ENCODE measurements at regions not wholly inside any gene's neighbourhood (a gene's known extent, or its start where the extent isn't known, plus 50 kb on each side); places are given as distances from the start of the nearest gene placed in this dataset.

DNA sequence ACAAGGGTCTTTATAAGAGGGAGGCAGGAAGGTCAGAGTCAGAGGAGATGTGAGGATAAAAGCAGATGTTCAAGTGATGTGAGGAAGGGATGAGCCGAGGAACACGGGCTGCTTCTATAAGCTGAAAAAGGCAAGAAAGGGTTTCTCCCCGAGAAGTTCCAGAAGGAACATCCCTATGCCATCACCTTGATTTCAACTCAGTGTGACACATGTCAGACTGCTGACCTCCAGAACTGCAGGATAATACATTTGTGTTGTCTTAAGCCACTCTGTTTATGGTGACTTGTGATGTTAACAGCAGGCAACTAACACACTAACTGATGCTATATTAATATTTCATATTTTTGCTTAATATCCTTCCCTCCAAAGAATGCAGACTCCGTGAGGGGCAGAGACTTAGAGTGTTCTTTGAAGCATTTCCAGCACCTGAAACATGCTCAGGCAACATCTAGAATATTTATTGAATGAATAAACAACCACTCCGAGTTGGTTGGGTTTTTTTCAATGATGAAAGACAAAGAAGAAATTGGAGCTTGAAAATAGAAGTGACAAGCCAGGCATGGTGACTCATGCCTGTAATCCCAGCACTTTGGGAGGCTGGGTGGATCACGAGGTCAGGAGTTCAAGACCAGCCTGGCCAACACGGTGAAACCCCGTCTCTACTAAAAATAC is 77.6 kb upstream of the ADRA1B start:
- TF ChIP-seq, protein P1, sequence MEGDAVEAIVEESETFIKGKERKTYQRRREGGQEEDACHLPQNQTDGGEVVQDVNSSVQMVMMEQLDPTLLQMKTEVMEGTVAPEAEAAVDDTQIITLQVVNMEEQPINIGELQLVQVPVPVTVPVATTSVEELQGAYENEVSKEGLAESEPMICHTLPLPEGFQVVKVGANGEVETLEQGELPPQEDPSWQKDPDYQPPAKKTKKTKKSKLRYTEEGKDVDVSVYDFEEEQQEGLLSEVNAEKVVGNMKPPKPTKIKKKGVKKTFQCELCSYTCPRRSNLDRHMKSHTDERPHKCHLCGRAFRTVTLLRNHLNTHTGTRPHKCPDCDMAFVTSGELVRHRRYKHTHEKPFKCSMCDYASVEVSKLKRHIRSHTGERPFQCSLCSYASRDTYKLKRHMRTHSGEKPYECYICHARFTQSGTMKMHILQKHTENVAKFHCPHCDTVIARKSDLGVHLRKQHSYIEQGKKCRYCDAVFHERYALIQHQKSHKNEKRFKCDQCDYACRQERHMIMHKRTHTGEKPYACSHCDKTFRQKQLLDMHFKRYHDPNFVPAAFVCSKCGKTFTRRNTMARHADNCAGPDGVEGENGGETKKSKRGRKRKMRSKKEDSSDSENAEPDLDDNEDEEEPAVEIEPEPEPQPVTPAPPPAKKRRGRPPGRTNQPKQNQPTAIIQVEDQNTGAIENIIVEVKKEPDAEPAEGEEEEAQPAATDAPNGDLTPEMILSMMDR (IDR thresholded peaks at IDR 0.05; ENCODE audit: insufficient read depth, low read length), result no peak
- no peak for TF ChIP-seq GABPA (IDR thresholded peaks at IDR 0.05; ENCODE audit: low read depth)
- TF ChIP-seq, protein P2, sequence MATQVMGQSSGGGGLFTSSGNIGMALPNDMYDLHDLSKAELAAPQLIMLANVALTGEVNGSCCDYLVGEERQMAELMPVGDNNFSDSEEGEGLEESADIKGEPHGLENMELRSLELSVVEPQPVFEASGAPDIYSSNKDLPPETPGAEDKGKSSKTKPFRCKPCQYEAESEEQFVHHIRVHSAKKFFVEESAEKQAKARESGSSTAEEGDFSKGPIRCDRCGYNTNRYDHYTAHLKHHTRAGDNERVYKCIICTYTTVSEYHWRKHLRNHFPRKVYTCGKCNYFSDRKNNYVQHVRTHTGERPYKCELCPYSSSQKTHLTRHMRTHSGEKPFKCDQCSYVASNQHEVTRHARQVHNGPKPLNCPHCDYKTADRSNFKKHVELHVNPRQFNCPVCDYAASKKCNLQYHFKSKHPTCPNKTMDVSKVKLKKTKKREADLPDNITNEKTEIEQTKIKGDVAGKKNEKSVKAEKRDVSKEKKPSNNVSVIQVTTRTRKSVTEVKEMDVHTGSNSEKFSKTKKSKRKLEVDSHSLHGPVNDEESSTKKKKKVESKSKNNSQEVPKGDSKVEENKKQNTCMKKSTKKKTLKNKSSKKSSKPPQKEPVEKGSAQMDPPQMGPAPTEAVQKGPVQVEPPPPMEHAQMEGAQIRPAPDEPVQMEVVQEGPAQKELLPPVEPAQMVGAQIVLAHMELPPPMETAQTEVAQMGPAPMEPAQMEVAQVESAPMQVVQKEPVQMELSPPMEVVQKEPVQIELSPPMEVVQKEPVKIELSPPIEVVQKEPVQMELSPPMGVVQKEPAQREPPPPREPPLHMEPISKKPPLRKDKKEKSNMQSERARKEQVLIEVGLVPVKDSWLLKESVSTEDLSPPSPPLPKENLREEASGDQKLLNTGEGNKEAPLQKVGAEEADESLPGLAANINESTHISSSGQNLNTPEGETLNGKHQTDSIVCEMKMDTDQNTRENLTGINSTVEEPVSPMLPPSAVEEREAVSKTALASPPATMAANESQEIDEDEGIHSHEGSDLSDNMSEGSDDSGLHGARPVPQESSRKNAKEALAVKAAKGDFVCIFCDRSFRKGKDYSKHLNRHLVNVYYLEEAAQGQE (IDR thresholded peaks at IDR 0.05; ENCODE audit: insufficient replicate concordance, low read depth), result no peak
- TF ChIP-seq POLR2AphosphoS5 (IDR thresholded peaks at IDR 0.05; ENCODE audit: low read depth), result no peak
- TF ChIP-seq SPI1 (IDR thresholded peaks at IDR 0.05; ENCODE audit: borderline replicate concordance, low read depth), result no peak
- DNase-seq (ENCODE audit: low read depth in 1 of 2, low spot score in 1 of 2), result no peak
- peaks cover 6% of the 10 kb centered on the region for H3K27me3 ChIP-seq (ENCODE audit: insufficient read depth, poor library complexity, severe bottlenecking)

DNA sequence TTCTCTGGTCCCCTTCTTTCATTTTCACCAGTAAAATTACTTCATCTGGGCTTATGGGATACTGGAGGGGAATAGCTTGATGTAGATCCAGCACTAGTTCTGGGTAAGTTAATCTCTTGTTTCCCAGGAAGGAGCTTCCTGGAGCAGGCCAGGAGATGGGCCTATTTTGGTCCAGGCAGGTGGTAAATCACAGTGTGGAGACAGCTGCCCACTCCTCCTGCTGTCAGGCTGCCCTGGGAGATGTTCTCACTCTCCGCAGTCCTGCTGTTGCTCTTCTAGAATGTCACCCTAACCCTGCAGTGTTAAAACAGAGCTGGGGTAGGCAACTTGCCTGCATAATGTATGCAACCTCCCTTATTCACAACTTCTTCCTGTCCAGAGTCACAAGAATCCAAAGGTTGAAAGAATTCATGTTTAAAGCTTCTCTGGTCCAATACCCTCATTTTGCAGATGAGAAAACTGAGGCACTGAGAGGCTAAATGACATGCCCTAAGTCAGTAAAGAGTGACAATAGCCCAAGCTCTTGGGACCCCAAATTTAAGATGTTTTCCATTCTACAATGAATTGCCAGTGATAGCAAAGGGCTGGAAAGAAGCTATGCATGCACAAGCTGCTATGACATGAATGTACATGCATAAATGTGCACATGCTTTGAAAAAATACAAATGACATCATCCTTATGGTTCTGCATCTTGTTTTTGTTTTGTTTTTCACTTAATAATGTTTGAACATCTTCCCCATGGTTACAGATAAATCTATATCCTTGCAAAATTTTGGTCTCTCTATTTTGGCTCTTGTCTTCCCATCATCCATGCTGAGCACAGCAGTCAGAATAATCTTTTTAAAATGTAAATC is 71.8 kb upstream of the ADRA1B start:
- Histone ChIP-seq H3K27me3 (ENCODE audit: insufficient read depth, poor library complexity, severe bottlenecking) (peaks cover 6% of the 10 kb centered on the region), H3K4me3 (replicated peaks; ENCODE audit: insufficient read depth, low read length) (no peak overlapping the region), H3K27ac (replicated peaks) (no peak overlapping the region)
- TF ChIP-seq, protein P2 (IDR thresholded peaks at IDR 0.05; ENCODE audit: insufficient replicate concordance, low read depth), result no peak
- TF ChIP-seq, protein P1 (IDR thresholded peaks at IDR 0.05; ENCODE audit: insufficient read depth, low read length), result no peak
- TF ChIP-seq SPI1 (IDR thresholded peaks at IDR 0.05; ENCODE audit: borderline replicate concordance, low read depth) (no peak), POLR2AphosphoS5 (IDR thresholded peaks at IDR 0.05; ENCODE audit: low read depth) (no peak), GABPA (IDR thresholded peaks at IDR 0.05; ENCODE audit: low read depth) (no peak)
- DNase-seq (ENCODE audit: low read depth in 1 of 2, low spot score in 1 of 2), result no peak

More for the DNA sequence above, 77.6 kb upstream of the ADRA1B start:
- Histone ChIP-seq H3K27ac (replicated peaks) (no peak overlapping the region), H3K4me3 (replicated peaks; ENCODE audit: insufficient read depth, low read length) (no peak overlapping the region)

DNA sequence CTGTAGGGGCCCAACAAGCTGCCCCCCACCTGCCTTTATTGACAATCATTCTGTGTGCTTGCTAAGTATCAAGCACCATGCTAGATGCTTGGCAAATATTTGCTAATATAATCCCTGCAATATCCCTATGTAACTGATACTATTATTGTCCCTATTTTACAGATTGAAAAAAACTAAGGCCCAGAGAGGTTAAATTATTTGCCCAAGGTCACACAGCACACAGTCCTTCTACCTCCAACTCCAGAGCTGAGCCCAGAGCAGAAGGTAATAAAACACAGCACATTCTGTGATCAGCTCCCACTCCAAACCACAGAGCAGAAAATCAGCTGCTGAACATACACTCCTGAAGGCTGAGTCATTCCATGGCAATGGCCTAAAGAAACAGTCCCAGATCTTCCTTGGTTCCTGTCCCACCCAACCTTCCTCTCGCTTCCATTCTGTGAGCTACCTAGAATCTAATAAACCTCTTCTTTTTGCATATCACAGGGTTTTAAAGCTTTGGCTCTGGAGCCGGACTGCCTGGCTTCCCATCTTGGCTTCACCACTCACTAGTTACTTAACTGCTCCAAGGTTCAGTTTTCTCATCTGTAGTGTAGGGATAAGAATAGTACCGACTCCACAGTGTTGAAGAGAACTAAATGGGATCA is 66.7 kb upstream of the ADRA1B start:
- H3K27me3 ChIP-seq (ENCODE audit: insufficient read depth, poor library complexity, severe bottlenecking), result no peaks in the 10 kb centered on the region
- DNase-seq (ENCODE audit: low read depth in 1 of 2, low spot score in 1 of 2), result no peak
- no peak overlapping the region for H3K4me3 ChIP-seq (replicated peaks; ENCODE audit: insufficient read depth, low read length)
- H3K27ac ChIP-seq (replicated peaks), result no peak overlapping the region
- TF ChIP-seq, protein P1 (IDR thresholded peaks at IDR 0.05; ENCODE audit: insufficient read depth, low read length), result no peak
- TF ChIP-seq POLR2AphosphoS5 (IDR thresholded peaks at IDR 0.05; ENCODE audit: low read depth), result no peak
- TF ChIP-seq, protein P2 (IDR thresholded peaks at IDR 0.05; ENCODE audit: insufficient replicate concordance, low read depth), result no peak
- TF ChIP-seq SPI1 (IDR thresholded peaks at IDR 0.05; ENCODE audit: borderline replicate concordance, low read depth), result no peak
- no peak for TF ChIP-seq GABPA (IDR thresholded peaks at IDR 0.05; ENCODE audit: low read depth)
